ENCODE measurements at regions not wholly inside any gene's neighbourhood (a gene's known extent, or its start where the extent isn't known, plus 50 kb on each side); places are given as distances from the start of the nearest gene placed in this dataset.

GRCh38 chr10:81498011-81498551 is 376.9 kb upstream of the NRG3 start:
- no peak for TF ChIP-seq POLR2A (IDR thresholded peaks at IDR 0.05)
- TF ChIP-seq, protein P1, sequence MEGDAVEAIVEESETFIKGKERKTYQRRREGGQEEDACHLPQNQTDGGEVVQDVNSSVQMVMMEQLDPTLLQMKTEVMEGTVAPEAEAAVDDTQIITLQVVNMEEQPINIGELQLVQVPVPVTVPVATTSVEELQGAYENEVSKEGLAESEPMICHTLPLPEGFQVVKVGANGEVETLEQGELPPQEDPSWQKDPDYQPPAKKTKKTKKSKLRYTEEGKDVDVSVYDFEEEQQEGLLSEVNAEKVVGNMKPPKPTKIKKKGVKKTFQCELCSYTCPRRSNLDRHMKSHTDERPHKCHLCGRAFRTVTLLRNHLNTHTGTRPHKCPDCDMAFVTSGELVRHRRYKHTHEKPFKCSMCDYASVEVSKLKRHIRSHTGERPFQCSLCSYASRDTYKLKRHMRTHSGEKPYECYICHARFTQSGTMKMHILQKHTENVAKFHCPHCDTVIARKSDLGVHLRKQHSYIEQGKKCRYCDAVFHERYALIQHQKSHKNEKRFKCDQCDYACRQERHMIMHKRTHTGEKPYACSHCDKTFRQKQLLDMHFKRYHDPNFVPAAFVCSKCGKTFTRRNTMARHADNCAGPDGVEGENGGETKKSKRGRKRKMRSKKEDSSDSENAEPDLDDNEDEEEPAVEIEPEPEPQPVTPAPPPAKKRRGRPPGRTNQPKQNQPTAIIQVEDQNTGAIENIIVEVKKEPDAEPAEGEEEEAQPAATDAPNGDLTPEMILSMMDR (IDR thresholded peaks at IDR 0.05): no peak

Measured in lower leg skin (tissue), 3 donors.